Retina (tissue), 1 donor: ENCODE measurements at regions not wholly inside any gene's neighbourhood (a gene's known extent, or its start where the extent isn't known, plus 50 kb on each side); places are given as distances from the start of the nearest gene placed in this dataset.
"Not testable (repeated sequence)": the region's sequence is repeated elsewhere in the genome, so short reads cannot be mapped to it uniquely, and the experiment has no call there.

Experiments used
- DNase-seq: peaks from one replicate; pipeline ENCODE4 v3.0.0-alpha.2; 2016

- DNase-seq = no peak
These were observed 123.2 kb upstream of the TBC1D5 start for GRCh38 chr3:17865631-17866030.

GRCh38 chr3:17861476-17861875, 119.0 kb upstream of the TBC1D5 start:
- DNase-seq = no peak

- not testable (repeated sequence) for DNase-seq
These were observed 118.5 kb upstream of the TBC1D5 start for GRCh38 chr3:17860840-17861471.

GRCh38 chr3:17852217-17852616, 109.8 kb upstream of the TBC1D5 start:
- no peak for DNase-seq

GRCh38 chr3:17850448-17850847, 108.0 kb upstream of the TBC1D5 start:
- no peak for DNase-seq

- DNase-seq = no peak
These were observed 105.7 kb upstream of the TBC1D5 start for GRCh38 chr3:17848102-17848501.

- DNase-seq = no peak
These were observed 104.7 kb upstream of the TBC1D5 start for GRCh38 chr3:17847156-17847555.

- no peak for DNase-seq
These were observed 104.0 kb upstream of the TBC1D5 start for GRCh38 chr3:17846466-17846865.

- no peak for DNase-seq
These were observed 102.8 kb upstream of the TBC1D5 start for GRCh38 chr3:17845026-17845812.

- DNase-seq = no peak
These were observed 101.8 kb upstream of the TBC1D5 start for GRCh38 chr3:17844236-17844635.

GRCh38 chr3:17841190-17841828, 98.9 kb upstream of the TBC1D5 start:
- peak; percentile 87 for DNase-seq

GRCh38 chr3:17840651-17841050, 98.2 kb upstream of the TBC1D5 start:
- no peak for DNase-seq

GRCh38 chr3:17840126-17840525, 97.7 kb upstream of the TBC1D5 start:
- no peak for DNase-seq

GRCh38 chr3:17836919-17837318, 94.5 kb upstream of the TBC1D5 start:
- DNase-seq = no peak

GRCh38 chr3:17836092-17836491, 93.7 kb upstream of the TBC1D5 start:
- DNase-seq = no peak

- DNase-seq = no peak
These were observed 91.5 kb upstream of the TBC1D5 start for GRCh38 chr3:17833786-17834559.

- no peak for DNase-seq
These were observed 89.6 kb upstream of the TBC1D5 start for GRCh38 chr3:17832016-17832415.

GRCh38 chr3:17831366-17831765, 88.9 kb upstream of the TBC1D5 start:
- no peak for DNase-seq

- DNase-seq = no peak
These were observed 88.4 kb upstream of the TBC1D5 start for GRCh38 chr3:17830788-17831187.

GRCh38 chr3:17828388-17828787, 86.0 kb upstream of the TBC1D5 start:
- DNase-seq = no peak

- DNase-seq = no peak
These were observed 82.9 kb upstream of the TBC1D5 start for GRCh38 chr3:17825298-17825697.

- no peak for DNase-seq
These were observed 81.4 kb upstream of the TBC1D5 start for GRCh38 chr3:17823816-17824215.

- DNase-seq = no peak
These were observed 80.6 kb upstream of the TBC1D5 start for GRCh38 chr3:17823036-17823435.
